Uterus (tissue), 3 donors: ENCODE measurements at regions not wholly inside any gene's neighbourhood (a gene's known extent, or its start where the extent isn't known, plus 50 kb on each side); places are given as distances from the start of the nearest gene placed in this dataset.

Source experiments
- DNase-seq, 2 donors: peaks; one replicate each; pipeline ENCODE4 v3.0.0-alpha.2; 2019 to 2020
- H3K27ac ChIP-seq, 2 donors: fragments of 200-600 bp; sonication (generic); 1 replicate in 1 of 2; 2 replicates in 1 of 2; pipeline ENCODE4 v1.5.1; 2016 to 2018
- H3K27me3 ChIP-seq, 2 donors: fragments of 200-600 bp; sonication (generic); one replicate each; pipeline ENCODE4 v1.5.1; 2018 to 2019; ENCODE audit warnings: control low read depth in 1 of 2
- H3K36me3 ChIP-seq, 2 donors: fragments of 200-600 bp; sonication (generic); one replicate each; pipeline ENCODE4 v1.5.1; 2019; ENCODE audit warnings: control low read depth in 1 of 2
- H3K4me1 ChIP-seq, 2 donors: fragments of 200-600 bp; sonication (generic); one replicate each; pipeline ENCODE4 v1.5.1; 2018 to 2019; ENCODE audit warnings: control low read depth in 1 of 2
- H3K4me3 ChIP-seq, 2 donors: fragments of 200-600 bp; sonication (generic); 1 replicate in 1 of 2; 2 replicates in 1 of 2; pipeline ENCODE4 v1.5.1; 2018 to 2019; ENCODE audit warnings: mild to moderate bottlenecking in 1 of 2
- H3K9me3 ChIP-seq, 2 donors: fragments of 200-600 bp; sonication (generic); one replicate each; pipeline ENCODE4 v1.5.1; 2019; ENCODE audit warnings: control low read depth in 1 of 2
- POLR2A ChIP-seq, 2 donors: fragments of 450-650 bp; IDR thresholded peaks; one replicate each; pipeline ENCODE4 v1.6.1; 2016; ENCODE audit warnings: antibody characterized with exemption in 2 of 2, mild to moderate bottlenecking in 1 of 2, moderate library complexity in 1 of 2
- intact Hi-C: fragments of 100-400 bp; cut with DNase I; formaldehyde crosslinking; loops from one replicate; pipeline ENCODE4 v1.15.1; 2023; ENCODE audit warnings: low total_unique reads
- TF ChIP-seq, protein P1 (sequence below), 4 experiments: fragments of 200-600 bp in 2 of 4; fragments of 450-650 bp in 2 of 4; sonication (generic) in 2 of 4; IDR thresholded peaks; one replicate each; pipeline ENCODE4 v1.5.1; 2016 to 2019; ENCODE audit warnings: antibody characterized with exemption in 4 of 4, mild to moderate bottlenecking in 2 of 4, moderate library complexity in 1 of 4
- donor health status: DM: yes; HTN: yes; CAD: no.

DNA sequence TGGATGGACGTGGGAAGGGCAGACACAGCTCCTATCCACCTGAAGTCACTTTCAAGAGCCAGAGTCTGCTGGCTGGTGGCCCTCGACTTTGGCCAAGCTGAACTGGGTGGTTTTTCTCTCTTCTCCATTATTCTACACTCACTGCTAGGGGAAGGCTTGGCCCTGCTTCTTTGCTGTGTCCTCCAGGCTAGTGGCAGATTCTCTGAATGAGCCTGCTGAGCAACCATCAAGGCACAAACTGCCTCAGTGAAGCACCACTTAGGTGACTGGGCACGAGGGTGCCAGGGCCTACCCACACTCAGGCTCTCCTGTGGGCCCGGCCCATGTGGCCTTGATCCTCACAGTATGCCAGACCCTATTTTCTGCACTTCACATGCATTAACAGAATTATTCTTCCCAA, 92.0 kb downstream of the PJA1 start:
- TF ChIP-seq, protein P1, sequence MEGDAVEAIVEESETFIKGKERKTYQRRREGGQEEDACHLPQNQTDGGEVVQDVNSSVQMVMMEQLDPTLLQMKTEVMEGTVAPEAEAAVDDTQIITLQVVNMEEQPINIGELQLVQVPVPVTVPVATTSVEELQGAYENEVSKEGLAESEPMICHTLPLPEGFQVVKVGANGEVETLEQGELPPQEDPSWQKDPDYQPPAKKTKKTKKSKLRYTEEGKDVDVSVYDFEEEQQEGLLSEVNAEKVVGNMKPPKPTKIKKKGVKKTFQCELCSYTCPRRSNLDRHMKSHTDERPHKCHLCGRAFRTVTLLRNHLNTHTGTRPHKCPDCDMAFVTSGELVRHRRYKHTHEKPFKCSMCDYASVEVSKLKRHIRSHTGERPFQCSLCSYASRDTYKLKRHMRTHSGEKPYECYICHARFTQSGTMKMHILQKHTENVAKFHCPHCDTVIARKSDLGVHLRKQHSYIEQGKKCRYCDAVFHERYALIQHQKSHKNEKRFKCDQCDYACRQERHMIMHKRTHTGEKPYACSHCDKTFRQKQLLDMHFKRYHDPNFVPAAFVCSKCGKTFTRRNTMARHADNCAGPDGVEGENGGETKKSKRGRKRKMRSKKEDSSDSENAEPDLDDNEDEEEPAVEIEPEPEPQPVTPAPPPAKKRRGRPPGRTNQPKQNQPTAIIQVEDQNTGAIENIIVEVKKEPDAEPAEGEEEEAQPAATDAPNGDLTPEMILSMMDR (IDR thresholded peaks at IDR 0.05) = no peak
- no peak for TF ChIP-seq POLR2A (IDR thresholded peaks at IDR 0.05)
- Histone ChIP-seq H3K9me3 (no peaks in the 10 kb centered on the region), H3K27ac (no peak overlapping the region), H3K4me1 (no peaks in the 10 kb centered on the region), H3K27me3 (no peaks in the 10 kb centered on the region), H3K36me3 (no peaks in the 10 kb centered on the region), H3K4me3 (no peak overlapping the region)
- DNase-seq = no peak
- intact Hi-C loops = no loop called here

DNA sequence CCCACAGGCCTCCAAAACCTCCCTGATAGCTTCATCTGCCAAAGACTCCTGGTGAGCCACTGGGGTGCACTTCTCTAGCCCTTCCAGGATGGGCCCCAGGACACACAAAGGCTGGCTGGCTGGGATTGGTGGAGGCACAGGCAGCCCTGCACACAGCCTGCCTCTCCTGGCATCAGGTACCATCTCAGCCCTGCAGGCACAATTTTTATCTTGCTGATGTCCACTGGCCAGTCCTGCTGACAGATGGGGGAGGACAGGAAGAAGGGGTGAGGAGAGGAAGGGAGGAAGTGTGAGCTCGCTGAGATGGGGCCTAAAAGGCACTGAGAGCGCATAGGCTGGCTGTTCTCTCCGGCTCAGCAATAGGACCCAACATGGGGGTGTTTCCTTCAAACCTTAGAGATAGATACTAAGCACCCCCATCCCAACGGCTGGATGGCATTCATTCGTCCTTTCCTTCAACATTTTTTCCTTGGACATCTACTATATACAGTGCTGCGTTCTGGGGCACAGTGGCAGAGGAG, 92.7 kb downstream of the PJA1 start:
- intact Hi-C loops = no loop called here
- Histone ChIP-seq H3K27ac (no peak overlapping the region), H3K4me1 (no peaks in the 10 kb centered on the region), H3K36me3 (no peaks in the 10 kb centered on the region), H3K27me3 (no peaks in the 10 kb centered on the region), H3K9me3 (no peaks in the 10 kb centered on the region), H3K4me3 (no peak overlapping the region)
- TF ChIP-seq, protein P1 (IDR thresholded peaks at IDR 0.05) = no peak
- TF ChIP-seq POLR2A (IDR thresholded peaks at IDR 0.05) = no peak
- peak in 1 of 2 donors; percentile 8 for DNase-seq

DNA sequence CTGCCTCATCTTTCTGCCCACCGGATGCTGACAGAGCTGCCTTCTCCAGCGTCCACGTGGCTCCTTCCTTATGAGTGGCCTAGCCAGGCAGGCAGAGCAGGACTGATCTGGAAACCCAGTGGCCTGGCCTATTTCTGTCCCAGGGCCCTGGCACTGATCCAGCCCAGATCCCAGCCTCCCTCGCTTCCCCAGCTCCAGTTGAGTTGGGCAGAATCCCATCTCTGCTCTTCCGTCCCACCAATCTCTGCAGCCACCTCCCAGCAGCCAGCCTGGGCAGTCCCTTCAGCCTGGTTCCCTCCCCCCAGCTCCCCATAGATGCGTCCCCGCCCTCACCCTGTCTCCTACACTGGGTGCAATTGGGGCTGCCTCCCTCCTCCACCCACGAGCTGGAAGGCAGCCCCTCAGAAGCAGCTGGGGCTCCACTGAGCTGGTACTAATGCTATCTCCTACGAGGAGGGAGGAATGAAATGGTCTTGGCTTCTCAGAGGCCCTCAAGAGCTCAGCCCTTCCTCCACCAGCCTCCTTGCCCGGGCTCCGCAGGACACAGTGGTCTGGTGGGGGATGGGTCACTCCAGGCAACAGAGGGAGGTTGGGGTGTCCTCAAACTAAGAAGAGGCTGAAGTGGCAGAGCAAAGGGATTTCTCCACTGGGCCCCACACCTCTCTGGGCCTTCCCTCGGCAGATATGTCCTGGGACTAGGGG, 94.2 kb downstream of the PJA1 start:
- Histone ChIP-seq H3K27ac (no peak overlapping the region), H3K27me3 (no peaks in the 10 kb centered on the region), H3K4me1 (no peaks in the 10 kb centered on the region), H3K36me3 (no peaks in the 10 kb centered on the region), H3K9me3 (no peaks in the 10 kb centered on the region), H3K4me3 (no peak overlapping the region)
- peak; percentile 48 to 54 for DNase-seq
- TF ChIP-seq, protein P1 (IDR thresholded peaks at IDR 0.05) = no peak
- no peak for TF ChIP-seq POLR2A (IDR thresholded peaks at IDR 0.05)
- intact Hi-C loops = no loop called here

DNA sequence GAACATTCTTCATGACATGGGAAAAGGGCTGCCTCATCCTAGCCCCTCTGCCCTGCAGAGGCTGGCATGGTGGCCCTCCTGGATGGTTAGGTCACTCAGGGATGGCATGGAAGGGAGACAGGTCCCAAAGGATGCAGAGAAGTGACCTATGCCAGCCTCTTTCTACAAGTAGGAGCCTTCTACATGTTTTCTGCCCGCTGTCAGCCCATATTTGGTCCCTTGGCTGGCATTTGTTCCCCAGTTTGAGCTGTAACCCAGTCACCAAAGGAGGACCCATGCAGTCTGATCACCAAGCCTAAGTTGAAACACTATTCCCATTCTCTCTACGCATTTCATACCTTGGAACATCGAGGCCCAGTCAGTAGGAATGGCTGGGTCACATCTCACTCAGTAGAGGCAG, 95.4 kb downstream of the PJA1 start:
- no peaks in the 10 kb centered on the region for H3K27me3 ChIP-seq
- H3K4me1 ChIP-seq = no peaks in the 10 kb centered on the region
- H3K27ac ChIP-seq = no peak overlapping the region
- TF ChIP-seq POLR2A (IDR thresholded peaks at IDR 0.05) = no peak
- TF ChIP-seq, protein P1 (IDR thresholded peaks at IDR 0.05) = no peak
- peak in 1 of 2 donors; percentile 2 for DNase-seq
- H3K9me3 ChIP-seq = no peaks in the 10 kb centered on the region
- intact Hi-C loops = loop anchor here (10.0 kb wide), 1 partner anchor 215 kb away; no protein-coding TSS in a partner anchor
- H3K4me3 ChIP-seq = no peak overlapping the region
- H3K36me3 ChIP-seq = no peaks in the 10 kb centered on the region

DNA sequence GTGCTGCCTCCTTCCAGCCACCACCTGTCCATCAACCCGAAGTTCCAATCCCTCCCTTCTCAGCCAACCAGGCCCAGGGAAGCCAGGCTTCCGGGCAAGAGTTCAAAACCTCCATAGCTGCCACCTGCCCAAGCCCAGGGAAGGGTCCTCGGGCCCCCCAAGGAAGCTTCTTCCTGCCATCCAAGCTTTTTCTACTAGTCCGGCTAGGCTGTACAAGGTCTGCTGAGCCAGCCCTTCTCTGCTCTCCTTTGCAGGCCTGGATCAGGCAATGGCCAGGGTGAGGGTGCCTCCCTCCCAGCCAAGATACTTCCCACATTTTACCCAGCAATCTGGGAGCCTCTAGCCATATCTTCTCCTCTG, 96.2 kb downstream of the PJA1 start:
- H3K4me1 ChIP-seq = no peaks in the 10 kb centered on the region
- TF ChIP-seq, protein P1 (IDR thresholded peaks at IDR 0.05) = no peak
- no peak for TF ChIP-seq POLR2A (IDR thresholded peaks at IDR 0.05)
- H3K9me3 ChIP-seq = no peaks in the 10 kb centered on the region
- DNase-seq = peak in 1 of 2 donors; percentile 7
- no peaks in the 10 kb centered on the region for H3K36me3 ChIP-seq
- H3K27ac ChIP-seq = no peak overlapping the region
- H3K27me3 ChIP-seq = no peaks in the 10 kb centered on the region
- intact Hi-C loops = loop anchor here (10.0 kb wide), 1 partner anchor 216 kb away; no protein-coding TSS in a partner anchor
- no peak overlapping the region for H3K4me3 ChIP-seq
